22Rv1 (cell line): ENCODE measurements at regions not wholly inside any gene's neighbourhood (a gene's known extent, or its start where the extent isn't known, plus 50 kb on each side); places are given as distances from the start of the nearest gene placed in this dataset.

Experiments used
- CTCF ChIP-seq: fragments of 450-650 bp; IDR thresholded peaks from 2 replicates; pipeline ENCODE4 v1.5.1; 2017; ENCODE audit warnings: mild to moderate bottlenecking
- ZFX ChIP-seq: fragments of 450-650 bp; IDR thresholded peaks from 2 replicates; pipeline ENCODE4 v1.6.1; 2017; ENCODE audit warnings: antibody characterized with exemption, borderline replicate concordance

GRCh38 chr2:21363364-21363763 is 239.6 kb downstream of the TDRD15 start:
- peak; percentile 69 for TF ChIP-seq CTCF
- no peak for TF ChIP-seq ZFX
